Ishikawa (cell line): ENCODE measurements at regions not wholly inside any gene's neighbourhood (a gene's known extent, or its start where the extent isn't known, plus 50 kb on each side); places are given as distances from the start of the nearest gene placed in this dataset.

Experiments
- CEBPB ChIP-seq: IDR thresholded peaks from 2 replicates; pipeline ENCODE4 v1.6.1; 2012
- EGR1 ChIP-seq: IDR thresholded peaks from 2 replicates; pipeline ENCODE4 v1.6.1; 2012
- EP300 ChIP-seq: IDR thresholded peaks from 2 replicates; pipeline ENCODE4 v1.6.1; 2012; ENCODE audit warnings: borderline replicate concordance
- MAX ChIP-seq: IDR thresholded peaks from 2 replicates; pipeline ENCODE4 v1.6.1; 2012
- RAD21 ChIP-seq: IDR thresholded peaks from 2 replicates; pipeline ENCODE4 v1.6.1; 2012; ENCODE audit warnings: low read depth
- REST ChIP-seq: IDR thresholded peaks from 2 replicates; pipeline ENCODE4 v1.6.1; 2012; ENCODE audit warnings: low read depth, mild to moderate bottlenecking
- TAF1 ChIP-seq: IDR thresholded peaks from 2 replicates; pipeline ENCODE4 v1.6.1; 2012; ENCODE audit warnings: low read depth, mild to moderate bottlenecking
- TEAD4 ChIP-seq: IDR thresholded peaks from 2 replicates; pipeline ENCODE4 v1.6.1; 2012
- ZBTB7A ChIP-seq: IDR thresholded peaks from 2 replicates; pipeline ENCODE4 v1.6.1; 2012; ENCODE audit warnings: low read depth

- TF ChIP-seq MAX (no peak), TEAD4 (no peak), TAF1 (no peak), EGR1 (no peak), CEBPB (no peak), EP300 (no peak), ZBTB7A (no peak), REST (no peak), RAD21 (no peak)
Observed at GRCh38 chr14:84655014-84655413, 874.9 kb upstream of the FLRT2 start.
